Renal cortex interstitium (tissue), 11 donors: ENCODE measurements at regions not wholly inside any gene's neighbourhood (a gene's known extent, or its start where the extent isn't known, plus 50 kb on each side); places are given as distances from the start of the nearest gene placed in this dataset.

Experiments
- DNase-seq, 11 donors: peaks; one replicate each; pipeline ENCODE4 v3.0.0-alpha.2; 2013; ENCODE audit warnings: low read depth in 9 of 11, low spot score in 4 of 11; ENCODE audit errors: extremely low read depth in 1 of 11

GRCh38 chr13:78430811-78431210 lies 172.5 kb downstream of the POU4F1 start:
- DNase-seq: no peak

- DNase-seq: peak in 2 of 11 donors; percentile 9 to 20
Observed at GRCh38 chr13:78430166-78430791, 173.1 kb downstream of the POU4F1 start.

GRCh38 chr13:78428646-78429045 lies 174.7 kb downstream of the POU4F1 start:
- no peak for DNase-seq

- no peak for DNase-seq
Observed at GRCh38 chr13:78426183-78426582, 177.2 kb downstream of the POU4F1 start.

GRCh38 chr13:78420814-78421213 lies 182.5 kb downstream of the POU4F1 start:
- no peak for DNase-seq

- no peak for DNase-seq
Observed at GRCh38 chr13:78413887-78414553, 189.3 kb downstream of the POU4F1 start.

- no peak for DNase-seq
Observed at GRCh38 chr13:78410847-78411246, 192.5 kb downstream of the POU4F1 start.

- no peak for DNase-seq
Observed at GRCh38 chr13:78410164-78410563, 193.2 kb downstream of the POU4F1 start.

- no peak for DNase-seq
Observed at GRCh38 chr13:78409172-78409571, 194.2 kb downstream of the POU4F1 start.

- no peak for DNase-seq
Observed at GRCh38 chr13:78404846-78405360, 198.4 kb downstream of the POU4F1 start.

- DNase-seq: no peak
Observed at GRCh38 chr13:78402708-78403400, 200.5 kb downstream of the POU4F1 start.

GRCh38 chr13:78401873-78402707 lies 201.3 kb downstream of the POU4F1 start:
- no peak for DNase-seq

GRCh38 chr13:78398743-78399410 lies 204.5 kb downstream of the POU4F1 start:
- no peak for DNase-seq

GRCh38 chr13:78393286-78394142 lies 209.8 kb downstream of the POU4F1 start:
- DNase-seq: no peak

- no peak for DNase-seq
Observed at GRCh38 chr13:78383899-78384298, 219.5 kb downstream of the POU4F1 start.

- DNase-seq: no peak
Observed at GRCh38 chr13:78383071-78383484, 220.3 kb downstream of the POU4F1 start.

- DNase-seq: no peak
Observed at GRCh38 chr13:78382491-78382890, 220.9 kb downstream of the POU4F1 start.

GRCh38 chr13:78376822-78377221 lies 226.5 kb downstream of the POU4F1 start:
- DNase-seq: no peak
